K562 (cell line): ENCODE measurements at regions not wholly inside any gene's neighbourhood (a gene's known extent, or its start where the extent isn't known, plus 50 kb on each side); places are given as distances from the start of the nearest gene placed in this dataset.

Experiments used
- ATAC-seq: fragments of 200-7000 bp; cut with Tn5 transposase; 3 replicates; pipeline ENCODE4 v1.9.1; 2020; ENCODE audit warnings: moderate library complexity
- BruUV-seq: library from RNA; stranded (reverse); fragments of 400-500 nt; replicated peaks from 2 replicates; lab custom pipeline; 2021; lab: Mats Ljungman, UMichigan
- CTCF ChIA-PET: fragments of 300-600 bp; formaldehyde crosslinking; extraction: SDS; loops from one replicate; lab custom pipeline; 2021; ENCODE audit warnings: low intra/inter-chr PET ratio; lab: Yijun Ruan, JAX
- POLR2A ChIA-PET: fragments of 300-600, 350-650 bp; sonication (Branson Sonifier 250); formaldehyde crosslinking; extraction: SDS; loops from one replicate; lab custom pipeline; 2021; ENCODE audit warnings: antibody characterized with exemption, inconsistent platforms; lab: Yijun Ruan, JAX
- DNase-seq, 4 experiments: peaks; one replicate each; pipeline versions ENCODE4 v3.0.0 to v3.0.0-alpha.2; 2011 to 2018; ENCODE audit warnings: low spot score in 3 of 4, mixed read lengths in 3 of 4; ENCODE audit errors: extremely low read depth in 1 of 4
- FAIRE-seq: peaks from 2 replicates; lab custom pipeline; 2011; peaks lifted over from hg19 to GRCh38; lab: Jason Lieb, UNC
- H2AFZ ChIP-seq: 2 replicates; pipeline ENCODE4 v1.6.0; 2011; ENCODE audit warnings: low read depth, low read length, control low read depth, inconsistent platforms
- H3K27ac ChIP-seq: fragments of 200-600 bp; 3 replicates; pipeline ENCODE4 v1.8.0; 2011; ENCODE audit warnings: low read depth, mild to moderate bottlenecking, control low read depth, inconsistent platforms, low read length, moderate library complexity, mixed read lengths; ENCODE audit errors: extremely low read depth
- H3K27me3 ChIP-seq, 2 experiments: fragments of 300-600 bp in 1 of 2; 2 replicates in 1 of 2; 3 replicates in 1 of 2; pipeline versions ENCODE4 v1.6.0 to v1.8.0; 2011; ENCODE audit warnings: inconsistent platforms in 2 of 2, low read length in 2 of 2, mild to moderate bottlenecking in 1 of 2, mixed read lengths in 1 of 2, moderate library complexity in 1 of 2; ENCODE audit not compliant: control insufficient read depth in 2 of 2, insufficient read depth in 2 of 2
- H3K36me3 ChIP-seq: fragments of 300-600 bp; 3 replicates; pipeline ENCODE4 v1.8.0; 2011; ENCODE audit warnings: mild to moderate bottlenecking, low read length, inconsistent platforms; ENCODE audit not compliant: control insufficient read depth, insufficient read depth
- H3K4me1 ChIP-seq, 2 experiments: fragments of 200-600 bp in 1 of 2; replicated peaks in 1 of 2; 2 replicates in 1 of 2; 3 replicates in 1 of 2; pipeline versions ENCODE4 v1.5.1 to v1.8.0; 2011; ENCODE audit warnings: inconsistent platforms in 2 of 2, low read length in 2 of 2, mild to moderate bottlenecking in 1 of 2, mixed read lengths in 1 of 2, moderate library complexity in 1 of 2; ENCODE audit not compliant: control insufficient read depth in 2 of 2, insufficient read depth in 2 of 2
- H3K4me2 ChIP-seq: 2 replicates; pipeline ENCODE4 v1.6.1; 2011; ENCODE audit warnings: low read length, control low read depth, inconsistent platforms, mixed read lengths; ENCODE audit not compliant: insufficient read depth
- H3K4me3 ChIP-seq: fragments of 200-600 bp; sonication (generic), shearing (Covaris generic); 2 replicates; pipeline ENCODE4 v1.5.1; 2016; ENCODE audit warnings: control low read depth, inconsistent platforms
- H3K79me2 ChIP-seq: fragments of 200-600 bp; 3 replicates; pipeline ENCODE4 v1.8.0; 2011; ENCODE audit warnings: low read length, inconsistent platforms; ENCODE audit not compliant: control insufficient read depth, insufficient read depth
- H3K9ac ChIP-seq, 2 experiments: 2 replicates each; pipeline versions ENCODE4 v1.6.0 to v1.6.1; 2011; ENCODE audit warnings: low read depth in 2 of 2, low read length in 2 of 2, control low read depth in 1 of 2, inconsistent platforms in 1 of 2, mild to moderate bottlenecking in 1 of 2, mixed read lengths in 1 of 2; ENCODE audit not compliant: insufficient read depth in 1 of 2
- H3K9me1 ChIP-seq: one replicate; pipeline ENCODE4 v1.6.0; 2011; ENCODE audit warnings: inconsistent platforms, mild to moderate bottlenecking, low read length, moderate library complexity; ENCODE audit not compliant: control insufficient read depth, insufficient read depth
- H3K9me3 ChIP-seq: replicated peaks from 2 replicates; pipeline ENCODE4 v1.5.1; 2011; ENCODE audit warnings: low read depth, low read length, inconsistent platforms; ENCODE audit not compliant: control insufficient read depth, insufficient read depth
- H4K20me1 ChIP-seq: replicated peaks from 2 replicates; pipeline ENCODE4 v1.6.1; 2011; ENCODE audit warnings: low read length, inconsistent platforms, mixed read lengths; ENCODE audit not compliant: control insufficient read depth, insufficient read depth
- C11orf30 ChIP-seq: fragments of 450-650 bp; IDR thresholded peaks from 2 replicates; pipeline ENCODE4 v1.6.1; 2016; ENCODE audit warnings: low read depth, mild to moderate bottlenecking
- CEBPZ ChIP-seq: fragments of 150-350 bp; IDR thresholded peaks from 2 replicates; pipeline ENCODE4 v1.6.1; 2014; ENCODE audit warnings: low read depth, mild to moderate bottlenecking, low read length, borderline replicate concordance
- COPS2 ChIP-seq: fragments of 450-650 bp; conservative IDR thresholded peaks from 2 replicates; pipeline ENCODE4 v1.6.1; 2016; ENCODE audit warnings: mild to moderate bottlenecking, moderate library complexity
- HDAC2 ChIP-seq: fragments of 450-650 bp; IDR thresholded peaks from 2 replicates; pipeline ENCODE4 v1.6.1; 2016; ENCODE audit warnings: mild to moderate bottlenecking
- HEY1 ChIP-seq: fragments of 250-450 bp; sonication (Bioruptor Pico); IDR thresholded peaks from 2 replicates; pipeline ENCODE4 v1.5.0; 2020; ENCODE audit warnings: mild to moderate bottlenecking, moderate library complexity, borderline replicate concordance
- HLTF ChIP-seq: fragments of 450-650 bp; IDR thresholded peaks from 2 replicates; pipeline ENCODE4 v1.6.1; 2016
- HOMEZ ChIP-seq: fragments of 250-450 bp; sonication (Bioruptor Pico); IDR thresholded peaks from 2 replicates; pipeline ENCODE4 v1.4.0; 2020; ENCODE audit warnings: mild to moderate bottlenecking, moderate library complexity
- MAFF ChIP-seq: IDR thresholded peaks from 2 replicates; pipeline ENCODE4 v1.6.1; 2012; ENCODE audit warnings: low read length, improper control_type of control experiment
- MAFG ChIP-seq: fragments of 450-650 bp; conservative IDR thresholded peaks from 2 replicates; pipeline ENCODE4 v1.6.1; 2016; ENCODE audit warnings: missing genetic modification characterization, missing compliant biosample characterization
- TCF7L2 ChIP-seq: fragments of 150-350 bp; IDR thresholded peaks from 2 replicates; pipeline ENCODE4 v1.6.1; 2016; ENCODE audit warnings: low read depth, mild to moderate bottlenecking, low read length, moderate library complexity
- THRAP3 ChIP-seq: fragments of 450-650 bp; IDR thresholded peaks from 2 replicates; pipeline ENCODE4 v1.6.1; 2016; ENCODE audit warnings: mild to moderate bottlenecking, inconsistent platforms, borderline replicate concordance
- TRIM24 ChIP-seq, 2 experiments: fragments of 450-650 bp; IDR thresholded peaks; 2 replicates each; pipeline ENCODE4 v1.6.1; 2016
- ZBTB49 ChIP-seq: sonication (generic); formaldehyde crosslinking; IDR thresholded peaks from 2 replicates; pipeline ENCODE4 v1.8.0; 2022; ENCODE audit warnings: missing genetic modification reagents, mild to moderate bottlenecking, borderline replicate concordance
- ZNF133 ChIP-seq: fragments of 250-450 bp; sonication (Bioruptor Pico); IDR thresholded peaks from 2 replicates; pipeline ENCODE4 v1.4.0; 2020; ENCODE audit warnings: mild to moderate bottlenecking
- ZNF239 ChIP-seq: fragments of 250-450 bp; sonication (Bioruptor Pico); IDR thresholded peaks from 2 replicates; pipeline ENCODE4 v1.4.0; 2020; ENCODE audit warnings: mild to moderate bottlenecking
- ZNF263 ChIP-seq: sonication (generic); formaldehyde crosslinking; IDR thresholded peaks from 2 replicates; pipeline ENCODE4 v1.8.0; 2022; ENCODE audit warnings: mild to moderate bottlenecking, missing genetic modification reagents, borderline replicate concordance
- ZNF316 ChIP-seq: fragments of 450-650 bp; IDR thresholded peaks from 2 replicates; pipeline ENCODE4 v1.6.1; 2016
- ZNF589 ChIP-seq: fragments of 200-800 bp; sonication (Bioruptor generic); IDR thresholded peaks from 2 replicates; pipeline ENCODE4 v1.6.1; 2016; ENCODE audit warnings: low read depth, missing genetic modification characterization, missing compliant biosample characterization
- WGBS: fragments of 100-300 bp; shearing (Covaris generic); methylation state at CpG from one replicate; pipeline ENCODE4 v1.1.6; 2016; ENCODE audit warnings: low coverage, mixed read lengths; ENCODE audit not compliant: insufficient coverage; ENCODE audit errors: missing lambda C conversion rate; 5-methylcytosine and 5-hydroxymethylcytosine counted together
- in situ Hi-C: fragments of 300-500 bp; cut with MboI; formaldehyde crosslinking; loops from 4 replicates; pipeline ENCODE4 v1.15.0; 2018; ENCODE audit warnings: inconsistent platforms, mixed read lengths
- intact Hi-C: fragments of 100-400 bp; cut with micrococcal nuclease; formaldehyde crosslinking; loops from 2 replicates; pipeline ENCODE4 v1.14.2; 2022

- BruUV-seq = no TSS peak
- Histone ChIP-seq H3K79me2 (no peaks in the 10 kb centered on the region), H3K9ac (no peak overlapping the region), H3K9me1 (no peaks in the 10 kb centered on the region), H3K36me3 (no peaks in the 10 kb centered on the region), H2AFZ (no peak overlapping the region), H3K4me1 (no peaks in the 10 kb centered on the region; a peak in 1 of 5 replicates), H3K4me3 (no peak overlapping the region), H3K27me3 (peaks cover 0 to 4% of the 10 kb centered on the region in 2 experiments; a peak in 1 of 5 replicates), H3K4me2 (no peak overlapping the region), H3K9me3 (no peaks in the 10 kb centered on the region), H3K27ac (no peak overlapping the region), H4K20me1 (no peaks in the 10 kb centered on the region)
- ChIA-PET POLR2A (no interaction called here), CTCF (interaction anchor here (0.8 kb wide), 1 partner anchor 1557 kb away, joined by 3 read pairs; no protein-coding TSS in a partner anchor)
- intact Hi-C loops (no loop called here), in situ Hi-C loops (no loop called here)
- no peak for FAIRE-seq
- 0% methylated on average over 2 of the region's 2 CpGs for whole genome bisulfite sequencing
- no peak for DNase-seq
- ATAC-seq = no peak
- TF ChIP-seq THRAP3 = no peak
- TF ChIP-seq HLTF = no peak
- TF ChIP-seq C11orf30 = peak; percentile 39; the same call in 1 of the 2 replicates
- TF ChIP-seq MAFG = peak; percentile 54
- no peak for TF ChIP-seq TRIM24 (IDR thresholded peaks at IDR 0.05)
- TF ChIP-seq ZNF589 (CRISPR knock-in tag) = no peak
- TF ChIP-seq CEBPZ = no peak
- TF ChIP-seq ZNF263 (CRISPR knock-in tag) = no peak
- peak; percentile 76 for TF ChIP-seq ZNF316
- no peak for TF ChIP-seq ZNF239 (CRISPR knock-in tag)
- no peak for TF ChIP-seq ZBTB49 (CRISPR knock-in tag)
- 0 out of 2 replicates have a peak, but pooled peaks have one; percentile 40 for TF ChIP-seq MAFF
- TF ChIP-seq ZNF133 = no peak
- TF ChIP-seq HEY1 (CRISPR knock-in tag) = no peak
- no peak for TF ChIP-seq TCF7L2
- TF ChIP-seq HDAC2 = no peak
- TF ChIP-seq HOMEZ (CRISPR knock-in tag) = no peak
- TF ChIP-seq COPS2 = no peak
These were observed 130.7 kb downstream of the SLC30A10 start for GRCh38 chr1:219797683-219798082.
